ENCODE measurements at regions not wholly inside any gene's neighbourhood (a gene's known extent, or its start where the extent isn't known, plus 50 kb on each side); places are given as distances from the start of the nearest gene placed in this dataset.

GRCh38 chr15:38895326-38896255, 331.0 kb upstream of the RASGRP1 start:
- Histone ChIP-seq H3K9ac (ENCODE audit: low read length) (no peak overlapping the region), H3F3A (ENCODE audit: insufficient read depth) (no peaks in the 10 kb centered on the region), H3K27ac (ENCODE audit: low read depth, low read length) (no peak overlapping the region)

GRCh38 chr15:38896647-38897046, 332.0 kb upstream of the RASGRP1 start:
- H4K20me1 ChIP-seq (ENCODE audit: low read depth, low read length): no peaks in the 10 kb centered on the region
- H3K79me2 ChIP-seq (ENCODE audit: insufficient read depth, low read length): no peaks in the 10 kb centered on the region
- no peak overlapping the region for H3K27ac ChIP-seq (ENCODE audit: low read depth, low read length)
- H2AFZ ChIP-seq (ENCODE audit: low read depth, low read length, severe bottlenecking): no peak overlapping the region
- H3K36me3 ChIP-seq (ENCODE audit: low read length): no peaks in the 10 kb centered on the region
- no peak overlapping the region for H3K4me3 ChIP-seq (ENCODE audit: insufficient read depth, low read length, poor library complexity, severe bottlenecking)
- no peak for TF ChIP-seq EZH2phosphoT487 (conservative IDR thresholded peaks at IDR 0.05; ENCODE audit: low read length)
- TF ChIP-seq CTCF (IDR thresholded peaks at IDR 0.05; ENCODE audit: insufficient read depth, low read length, poor library complexity, severe bottlenecking): no peak
- no peaks in the 10 kb centered on the region for H3K9me2 ChIP-seq (replicated peaks; ENCODE audit: insufficient read depth, low read length)
- H3K4me2 ChIP-seq (ENCODE audit: low read depth, low read length, poor library complexity, severe bottlenecking): no peak overlapping the region
- no peak overlapping the region for H3K9ac ChIP-seq (ENCODE audit: low read length)
- no peaks in the 10 kb centered on the region for H3K9me3 ChIP-seq (ENCODE audit: insufficient read depth, low read length)
- H3K27me3 ChIP-seq (ENCODE audit: low read length): no peaks in the 10 kb centered on the region
- no peaks in the 10 kb centered on the region for H3F3A ChIP-seq (ENCODE audit: insufficient read depth)

More at GRCh38 chr15:38895326-38896255, 331.0 kb upstream of the RASGRP1 start:
- no peaks in the 10 kb centered on the region for H3K79me2 ChIP-seq (ENCODE audit: insufficient read depth, low read length)
- no peaks in the 10 kb centered on the region for H4K20me1 ChIP-seq (ENCODE audit: low read depth, low read length)
- no peak for TF ChIP-seq CTCF (IDR thresholded peaks at IDR 0.05; ENCODE audit: insufficient read depth, low read length, poor library complexity, severe bottlenecking)
- H3K27me3 ChIP-seq (ENCODE audit: low read length): no peaks in the 10 kb centered on the region
- H3K4me3 ChIP-seq (ENCODE audit: insufficient read depth, low read length, poor library complexity, severe bottlenecking): no peak overlapping the region
- no peak overlapping the region for H3K4me2 ChIP-seq (ENCODE audit: low read depth, low read length, poor library complexity, severe bottlenecking)
- no peaks in the 10 kb centered on the region for H3K9me2 ChIP-seq (replicated peaks; ENCODE audit: insufficient read depth, low read length)
- no peak overlapping the region for H2AFZ ChIP-seq (ENCODE audit: low read depth, low read length, severe bottlenecking)
- no peaks in the 10 kb centered on the region for H3K36me3 ChIP-seq (ENCODE audit: low read length)
- no peaks in the 10 kb centered on the region for H3K9me3 ChIP-seq (ENCODE audit: insufficient read depth, low read length)

GRCh38 chr15:38897551-38897950, 332.9 kb upstream of the RASGRP1 start:
- Histone ChIP-seq H3K27me3 (ENCODE audit: low read length) (no peaks in the 10 kb centered on the region), H3K9me3 (ENCODE audit: insufficient read depth, low read length) (no peaks in the 10 kb centered on the region), H3K9me2 (replicated peaks; ENCODE audit: insufficient read depth, low read length) (no peaks in the 10 kb centered on the region), H4K20me1 (ENCODE audit: low read depth, low read length) (no peaks in the 10 kb centered on the region), H3F3A (ENCODE audit: insufficient read depth) (no peaks in the 10 kb centered on the region), H3K27ac (ENCODE audit: low read depth, low read length) (no peak overlapping the region), H3K36me3 (ENCODE audit: low read length) (no peaks in the 10 kb centered on the region), H3K4me2 (ENCODE audit: low read depth, low read length, poor library complexity, severe bottlenecking) (no peak overlapping the region), H2AFZ (ENCODE audit: low read depth, low read length, severe bottlenecking) (no peak overlapping the region), H3K79me2 (ENCODE audit: insufficient read depth, low read length) (no peaks in the 10 kb centered on the region), H3K4me3 (ENCODE audit: insufficient read depth, low read length, poor library complexity, severe bottlenecking) (no peak overlapping the region), H3K9ac (ENCODE audit: low read length) (no peak overlapping the region)
- no peak for TF ChIP-seq EZH2phosphoT487 (conservative IDR thresholded peaks at IDR 0.05; ENCODE audit: low read length)
- no peak for TF ChIP-seq CTCF (IDR thresholded peaks at IDR 0.05; ENCODE audit: insufficient read depth, low read length, poor library complexity, severe bottlenecking)

Measured in SU-DHL-6 (cell line).